ENCODE measurements at regions not wholly inside any gene's neighbourhood (a gene's known extent, or its start where the extent isn't known, plus 50 kb on each side); places are given as distances from the start of the nearest gene placed in this dataset.

DNA sequence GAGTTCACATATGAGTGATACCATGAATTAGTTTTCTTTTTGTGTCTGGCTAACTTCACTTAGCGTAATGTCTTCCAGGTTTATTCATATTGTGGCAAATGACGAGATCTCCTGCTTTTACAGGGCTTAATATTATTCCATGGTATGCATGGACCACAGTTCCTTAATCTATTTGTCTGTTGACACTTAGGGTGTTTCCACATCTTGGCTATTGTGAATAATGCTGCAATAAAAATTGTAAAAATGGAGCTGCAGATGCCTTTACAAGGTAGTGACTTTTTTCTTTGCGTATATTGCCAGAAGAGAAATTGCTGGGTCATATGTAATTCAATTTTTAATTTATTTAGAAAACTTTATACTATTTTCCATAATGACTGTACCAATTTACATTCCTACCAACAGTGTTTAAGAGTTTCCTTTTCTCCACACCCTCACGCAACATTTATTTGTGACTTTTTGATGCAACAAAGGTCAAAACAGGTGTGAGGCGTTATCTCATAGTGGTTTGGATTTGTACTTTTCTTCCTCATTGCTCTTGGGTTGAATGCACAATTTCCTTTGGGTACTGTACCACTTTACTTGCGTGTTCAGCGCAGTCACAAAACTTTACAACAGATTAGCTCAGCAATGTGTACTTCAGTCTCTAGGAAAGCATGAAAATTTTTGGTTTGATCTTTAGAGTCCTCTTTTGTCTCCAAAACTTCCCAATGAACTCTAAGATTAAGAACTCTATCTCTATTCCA is 240.8 kb downstream of the PPARGC1A start:
- no peak overlapping the region for H3K27ac Mint-ChIP-seq (ENCODE audit: unreplicated experiment)
- H3K9me3 Mint-ChIP-seq (ENCODE audit: unreplicated experiment): no peaks in the 10 kb centered on the region
- no peak overlapping the region for H3K4me3 Mint-ChIP-seq (ENCODE audit: unreplicated experiment)
- DNase-seq: no peak
- H3K27me3 Mint-ChIP-seq (ENCODE audit: unreplicated experiment): no peaks in the 10 kb centered on the region
- TF ChIP-seq, protein P1, sequence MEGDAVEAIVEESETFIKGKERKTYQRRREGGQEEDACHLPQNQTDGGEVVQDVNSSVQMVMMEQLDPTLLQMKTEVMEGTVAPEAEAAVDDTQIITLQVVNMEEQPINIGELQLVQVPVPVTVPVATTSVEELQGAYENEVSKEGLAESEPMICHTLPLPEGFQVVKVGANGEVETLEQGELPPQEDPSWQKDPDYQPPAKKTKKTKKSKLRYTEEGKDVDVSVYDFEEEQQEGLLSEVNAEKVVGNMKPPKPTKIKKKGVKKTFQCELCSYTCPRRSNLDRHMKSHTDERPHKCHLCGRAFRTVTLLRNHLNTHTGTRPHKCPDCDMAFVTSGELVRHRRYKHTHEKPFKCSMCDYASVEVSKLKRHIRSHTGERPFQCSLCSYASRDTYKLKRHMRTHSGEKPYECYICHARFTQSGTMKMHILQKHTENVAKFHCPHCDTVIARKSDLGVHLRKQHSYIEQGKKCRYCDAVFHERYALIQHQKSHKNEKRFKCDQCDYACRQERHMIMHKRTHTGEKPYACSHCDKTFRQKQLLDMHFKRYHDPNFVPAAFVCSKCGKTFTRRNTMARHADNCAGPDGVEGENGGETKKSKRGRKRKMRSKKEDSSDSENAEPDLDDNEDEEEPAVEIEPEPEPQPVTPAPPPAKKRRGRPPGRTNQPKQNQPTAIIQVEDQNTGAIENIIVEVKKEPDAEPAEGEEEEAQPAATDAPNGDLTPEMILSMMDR (IDR thresholded peaks at IDR 0.05; ENCODE audit: partially characterized antibody, unreplicated experiment): no peak
- no peaks in the 10 kb centered on the region for H3K4me1 Mint-ChIP-seq (ENCODE audit: low read depth, unreplicated experiment)
- H3K36me3 Mint-ChIP-seq (ENCODE audit: unreplicated experiment): no peaks in the 10 kb centered on the region

DNA sequence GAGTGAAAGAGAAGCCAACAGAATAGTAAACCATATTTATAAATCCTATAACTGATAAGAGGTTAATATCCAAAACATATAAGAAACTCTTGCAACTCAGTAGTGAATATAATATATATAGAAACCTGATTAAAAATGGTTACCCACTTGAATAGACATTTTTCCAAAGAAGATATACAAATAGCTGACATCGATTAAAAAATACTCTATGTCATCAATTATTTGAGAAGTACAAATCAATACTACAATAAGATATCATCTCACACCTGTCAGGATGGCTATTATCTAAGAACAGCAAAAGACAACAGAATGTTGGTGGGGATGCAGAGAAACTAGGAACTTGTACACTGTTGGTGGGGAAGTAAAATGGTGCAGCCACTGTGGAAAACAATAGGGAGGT is 254.4 kb downstream of the PPARGC1A start:
- H3K9me3 Mint-ChIP-seq (ENCODE audit: unreplicated experiment): no peaks in the 10 kb centered on the region
- no peaks in the 10 kb centered on the region for H3K36me3 Mint-ChIP-seq (ENCODE audit: unreplicated experiment)
- H3K27me3 Mint-ChIP-seq (ENCODE audit: unreplicated experiment): no peaks in the 10 kb centered on the region
- no peaks in the 10 kb centered on the region for H3K4me1 Mint-ChIP-seq (ENCODE audit: low read depth, unreplicated experiment)
- no peak overlapping the region for H3K27ac Mint-ChIP-seq (ENCODE audit: unreplicated experiment)
- TF ChIP-seq, protein P1 (IDR thresholded peaks at IDR 0.05; ENCODE audit: partially characterized antibody, unreplicated experiment): no peak
- no peak overlapping the region for H3K4me3 Mint-ChIP-seq (ENCODE audit: unreplicated experiment)
- no peak for DNase-seq

DNA sequence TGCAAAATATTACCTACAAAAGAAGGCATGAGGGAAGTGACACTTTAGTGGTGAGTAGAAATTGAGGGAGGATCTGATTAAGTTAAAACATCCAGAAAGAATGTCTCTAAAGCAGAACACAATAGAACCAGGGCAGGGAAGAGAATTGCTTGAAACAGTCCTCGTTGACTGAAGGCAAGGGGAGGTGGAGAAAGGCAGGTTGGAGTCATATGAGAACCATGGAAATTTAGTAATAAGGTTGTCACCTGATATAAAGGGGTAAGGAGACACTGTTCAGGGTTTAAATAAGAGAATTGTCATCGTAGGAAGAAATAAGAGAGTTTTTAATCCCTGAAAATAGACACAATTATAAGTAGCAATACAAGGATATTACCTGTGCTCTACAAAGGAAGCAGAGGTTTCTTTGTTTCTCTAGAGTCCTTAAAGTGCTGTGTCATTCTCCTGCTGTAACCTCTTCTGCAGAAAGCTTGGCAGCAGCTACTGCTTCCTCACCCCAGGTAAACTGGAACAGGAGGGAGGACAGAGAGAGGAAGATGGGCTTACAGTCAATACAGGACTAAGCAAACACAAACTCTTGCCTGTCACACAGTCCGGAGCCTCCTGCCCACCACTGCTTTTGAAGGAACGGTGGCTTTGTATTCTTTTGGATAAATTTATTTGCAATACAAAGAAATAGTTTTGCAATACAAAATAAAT is 258.4 kb downstream of the PPARGC1A start:
- no peaks in the 10 kb centered on the region for H3K27me3 Mint-ChIP-seq (ENCODE audit: unreplicated experiment)
- H3K9me3 Mint-ChIP-seq (ENCODE audit: unreplicated experiment): peaks cover 2% of the 10 kb centered on the region
- H3K4me1 Mint-ChIP-seq (ENCODE audit: low read depth, unreplicated experiment): no peaks in the 10 kb centered on the region
- no peaks in the 10 kb centered on the region for H3K36me3 Mint-ChIP-seq (ENCODE audit: unreplicated experiment)
- no peak overlapping the region for H3K27ac Mint-ChIP-seq (ENCODE audit: unreplicated experiment)
- no peak overlapping the region for H3K4me3 Mint-ChIP-seq (ENCODE audit: unreplicated experiment)
- no peak for DNase-seq
- TF ChIP-seq, protein P1 (IDR thresholded peaks at IDR 0.05; ENCODE audit: partially characterized antibody, unreplicated experiment): no peak

DNA sequence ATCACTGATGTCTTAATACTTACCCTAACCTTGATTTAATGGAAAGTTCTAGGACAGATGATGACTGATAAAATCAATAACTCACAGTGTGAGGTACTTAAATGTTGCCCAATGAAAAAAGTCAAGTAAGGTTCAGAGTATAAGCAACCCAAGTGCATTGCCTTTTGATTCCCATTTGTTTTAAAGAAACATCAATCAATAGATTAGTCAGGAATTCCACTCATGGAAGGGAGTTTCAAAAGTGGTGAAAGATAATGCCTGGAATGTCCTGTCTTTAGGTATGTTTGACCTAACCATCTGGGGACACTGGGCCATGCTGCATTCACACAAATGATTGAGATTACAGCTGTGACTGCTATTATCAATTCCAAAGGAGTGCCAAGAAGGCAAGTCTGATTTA is 259.7 kb downstream of the PPARGC1A start:
- TF ChIP-seq, protein P1 (IDR thresholded peaks at IDR 0.05; ENCODE audit: partially characterized antibody, unreplicated experiment): no peak
- H3K27me3 Mint-ChIP-seq (ENCODE audit: unreplicated experiment): no peaks in the 10 kb centered on the region
- DNase-seq: no peak
- H3K4me1 Mint-ChIP-seq (ENCODE audit: low read depth, unreplicated experiment): no peaks in the 10 kb centered on the region
- no peak overlapping the region for H3K27ac Mint-ChIP-seq (ENCODE audit: unreplicated experiment)
- H3K36me3 Mint-ChIP-seq (ENCODE audit: unreplicated experiment): no peaks in the 10 kb centered on the region
- no peak overlapping the region for H3K4me3 Mint-ChIP-seq (ENCODE audit: unreplicated experiment)
- peaks cover 2% of the 10 kb centered on the region for H3K9me3 Mint-ChIP-seq (ENCODE audit: unreplicated experiment)

DNA sequence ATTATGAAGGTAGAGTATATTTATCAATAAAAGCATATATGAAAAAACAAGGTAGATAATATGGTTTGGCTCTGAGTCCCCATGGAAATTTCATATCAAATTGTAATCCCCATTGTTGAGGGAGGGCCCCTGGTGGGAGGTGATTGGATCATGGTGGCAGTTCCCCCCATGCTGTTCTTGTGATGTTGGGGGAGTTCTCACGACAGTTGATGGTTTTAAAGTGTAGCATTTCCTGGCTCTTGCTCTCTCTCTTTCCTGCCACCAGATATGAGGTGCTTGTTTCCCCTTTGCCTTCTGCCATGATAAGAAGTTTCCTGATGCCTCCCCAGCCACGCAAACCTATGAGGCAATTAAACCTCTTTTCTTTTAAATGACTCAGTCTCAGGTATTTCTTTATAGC is 260.4 kb downstream of the PPARGC1A start:
- no peak overlapping the region for H3K4me3 Mint-ChIP-seq (ENCODE audit: unreplicated experiment)
- peaks cover 2% of the 10 kb centered on the region for H3K9me3 Mint-ChIP-seq (ENCODE audit: unreplicated experiment)
- DNase-seq: no peak
- no peaks in the 10 kb centered on the region for H3K4me1 Mint-ChIP-seq (ENCODE audit: low read depth, unreplicated experiment)
- H3K36me3 Mint-ChIP-seq (ENCODE audit: unreplicated experiment): no peaks in the 10 kb centered on the region
- no peak overlapping the region for H3K27ac Mint-ChIP-seq (ENCODE audit: unreplicated experiment)
- TF ChIP-seq, protein P1 (IDR thresholded peaks at IDR 0.05; ENCODE audit: partially characterized antibody, unreplicated experiment): no peak
- H3K27me3 Mint-ChIP-seq (ENCODE audit: unreplicated experiment): no peaks in the 10 kb centered on the region
